Ammon's horn (tissue), 1 donor: ENCODE measurements at regions not wholly inside any gene's neighbourhood (a gene's known extent, or its start where the extent isn't known, plus 50 kb on each side); places are given as distances from the start of the nearest gene placed in this dataset.

ENCODE experiments used
- DNase-seq: peaks from one replicate; pipeline ENCODE4 v3.0.0-alpha.2; 2016; ENCODE audit warnings: low spot score

- DNase-seq, result no peak
Observed at GRCh38 chrX:30161043-30161442, 54.3 kb upstream of the MAGEB2 start.
